ENCODE measurements at regions not wholly inside any gene's neighbourhood (a gene's known extent, or its start where the extent isn't known, plus 50 kb on each side); places are given as distances from the start of the nearest gene placed in this dataset.

GRCh38 chr6:44624226-44624625, 236.7 kb downstream of the CDC5L start:
- no peaks in the 10 kb centered on the region for H3K36me3 ChIP-seq (ENCODE audit: control insufficient read depth in 2 of 3, insufficient read depth in 3 of 3, low read length in 3 of 3)
- no peaks in the 10 kb centered on the region for H3K27me3 ChIP-seq (ENCODE audit: control insufficient read depth, insufficient read depth, low read length)
- peaks cover 0 to 5% (median 0%) of the 10 kb centered on the region in 3 donors for H3K4me1 ChIP-seq (ENCODE audit: control insufficient read depth in 2 of 3, insufficient read depth in 2 of 3, low read depth in 1 of 3, low read length in 3 of 3)
- H3K4me3 ChIP-seq (ENCODE audit: low read length in 3 of 3) = no peak overlapping the region
- TF ChIP-seq CTCF (IDR thresholded peaks at IDR 0.05; ENCODE audit: borderline replicate concordance, extremely low read depth, insufficient read depth) = no peak
- H3K9me3 ChIP-seq (ENCODE audit: control insufficient read depth in 2 of 3, insufficient read depth in 1 of 3, low read length in 3 of 3) = no peaks in the 10 kb centered on the region
- no peak overlapping the region for H3K27ac ChIP-seq (ENCODE audit: low read depth in 2 of 2, low read length in 2 of 2)
- no peak overlapping the region for H3K9ac ChIP-seq (ENCODE audit: low read length in 3 of 3)
- intact Hi-C loops (cut with DNase I) = no loop called here
- FAIRE-seq = no peak
- DNase-seq = peak in 4 of 5 donors; percentile 23 to 45 (median 31)

GRCh38 chr6:44624936-44625573, 237.5 kb downstream of the CDC5L start:
- Histone ChIP-seq H3K4me3 (ENCODE audit: low read length in 3 of 3) (no peak overlapping the region), H3K27me3 (ENCODE audit: control insufficient read depth, insufficient read depth, low read length) (no peaks in the 10 kb centered on the region), H3K9ac (ENCODE audit: low read length in 3 of 3) (no peak overlapping the region), H3K27ac (ENCODE audit: low read depth in 2 of 2, low read length in 2 of 2) (no peak overlapping the region), H3K9me3 (ENCODE audit: control insufficient read depth in 2 of 3, insufficient read depth in 1 of 3, low read length in 3 of 3) (no peaks in the 10 kb centered on the region), H3K4me1 (ENCODE audit: control insufficient read depth in 2 of 3, insufficient read depth in 2 of 3, low read depth in 1 of 3, low read length in 3 of 3) (peaks cover 0 to 5% (median 0%) of the 10 kb centered on the region in 3 donors), H3K36me3 (ENCODE audit: control insufficient read depth in 2 of 3, insufficient read depth in 3 of 3, low read length in 3 of 3) (no peaks in the 10 kb centered on the region)
- DNase-seq (peak in 3 of 5 donors; percentile 43 to 87 (median 72)), FAIRE-seq (no peak)
- intact Hi-C loops (cut with DNase I) = no loop called here
- TF ChIP-seq CTCF (IDR thresholded peaks at IDR 0.05; ENCODE audit: borderline replicate concordance, extremely low read depth, insufficient read depth) = no peak

GRCh38 chr6:44625996-44626395, 238.5 kb downstream of the CDC5L start:
- FAIRE-seq = no peak
- intact Hi-C loops (cut with DNase I) = no loop called here
- Histone ChIP-seq H3K27ac (ENCODE audit: low read depth in 2 of 2, low read length in 2 of 2) (no peak overlapping the region), H3K4me1 (ENCODE audit: control insufficient read depth in 2 of 3, insufficient read depth in 2 of 3, low read depth in 1 of 3, low read length in 3 of 3) (peaks cover 0 to 5% (median 0%) of the 10 kb centered on the region in 3 donors), H3K9ac (ENCODE audit: low read length in 3 of 3) (no peak overlapping the region), H3K4me3 (ENCODE audit: low read length in 3 of 3) (peak overlapping the region in 1 of 3 donors; percentile 17), H3K27me3 (ENCODE audit: control insufficient read depth, insufficient read depth, low read length) (no peaks in the 10 kb centered on the region), H3K36me3 (ENCODE audit: control insufficient read depth in 2 of 3, insufficient read depth in 3 of 3, low read length in 3 of 3) (no peaks in the 10 kb centered on the region), H3K9me3 (ENCODE audit: control insufficient read depth in 2 of 3, insufficient read depth in 1 of 3, low read length in 3 of 3) (no peaks in the 10 kb centered on the region)
- DNase-seq = no peak
- no peak for TF ChIP-seq CTCF (IDR thresholded peaks at IDR 0.05; ENCODE audit: borderline replicate concordance, extremely low read depth, insufficient read depth)

GRCh38 chr6:44626616-44627015, 239.1 kb downstream of the CDC5L start:
- FAIRE-seq = no peak
- TF ChIP-seq CTCF (IDR thresholded peaks at IDR 0.05; ENCODE audit: borderline replicate concordance, extremely low read depth, insufficient read depth) = no peak

More at GRCh38 chr6:44626616-44627015, 239.1 kb downstream of the CDC5L start:
- peaks cover 0 to 5% (median 0%) of the 10 kb centered on the region in 3 donors for H3K4me1 ChIP-seq (ENCODE audit: control insufficient read depth in 2 of 3, insufficient read depth in 2 of 3, low read depth in 1 of 3, low read length in 3 of 3)
- no peak overlapping the region for H3K4me3 ChIP-seq (ENCODE audit: low read length in 3 of 3)
- H3K27ac ChIP-seq (ENCODE audit: low read depth in 2 of 2, low read length in 2 of 2) = no peak overlapping the region
- intact Hi-C loops (cut with DNase I) = no loop called here
- no peaks in the 10 kb centered on the region for H3K36me3 ChIP-seq (ENCODE audit: control insufficient read depth in 2 of 3, insufficient read depth in 3 of 3, low read length in 3 of 3)
- H3K27me3 ChIP-seq (ENCODE audit: control insufficient read depth, insufficient read depth, low read length) = no peaks in the 10 kb centered on the region
- no peak overlapping the region for H3K9ac ChIP-seq (ENCODE audit: low read length in 3 of 3)
- H3K9me3 ChIP-seq (ENCODE audit: control insufficient read depth in 2 of 3, insufficient read depth in 1 of 3, low read length in 3 of 3) = no peaks in the 10 kb centered on the region
- DNase-seq = no peak

Measured in kidney (tissue), 13 donors.